HUES6 (cell line): ENCODE measurements at regions not wholly inside any gene's neighbourhood (a gene's known extent, or its start where the extent isn't known, plus 50 kb on each side); places are given as distances from the start of the nearest gene placed in this dataset.

Experiments used
- H3K27ac ChIP-seq: 2 replicates; pipeline ENCODE4 v1.7.0; 2013; ENCODE audit warnings: low read depth, mild to moderate bottlenecking, low read length, inconsistent platforms
- H3K27me3 ChIP-seq: 2 replicates; pipeline ENCODE4 v1.6.1; 2013; ENCODE audit warnings: low read length; ENCODE audit not compliant: control insufficient read depth, insufficient read depth
- H3K36me3 ChIP-seq: 2 replicates; pipeline ENCODE4 v1.6.1; 2013; ENCODE audit warnings: low read length; ENCODE audit not compliant: control insufficient read depth, insufficient read depth
- H3K4me1 ChIP-seq: 2 replicates; pipeline ENCODE4 v1.6.1; 2013; ENCODE audit warnings: low read length; ENCODE audit not compliant: control insufficient read depth, insufficient read depth
- H3K4me3 ChIP-seq: 2 replicates; pipeline ENCODE4 v1.5.1; 2013; ENCODE audit warnings: low read depth, low read length
- H3K9ac ChIP-seq: one replicate; pipeline ENCODE4 v1.6.1; 2013; ENCODE audit warnings: mild to moderate bottlenecking, low read length
- H3K9me3 ChIP-seq: 2 replicates; pipeline ENCODE4 v1.6.1; 2013; ENCODE audit warnings: low read depth, low read length; ENCODE audit not compliant: control insufficient read depth, insufficient read depth

GRCh38 chr2:134170700-134171099, 83.2 kb upstream of the MGAT5 start:
- Histone ChIP-seq H3K4me1 (peaks cover 10% of the 10 kb centered on the region; the same call in 1 of the 2 replicates), H3K36me3 (no peaks in the 10 kb centered on the region; the same call in 1 of the 2 replicates), H3K27me3 (no peaks in the 10 kb centered on the region), H3K9me3 (no peaks in the 10 kb centered on the region), H3K4me3 (no peak overlapping the region), H3K27ac (no peak overlapping the region), H3K9ac (no peak overlapping the region)

GRCh38 chr2:134173338-134174016, 80.4 kb upstream of the MGAT5 start:
- no peak overlapping the region for H3K27ac ChIP-seq
- no peaks in the 10 kb centered on the region for H3K27me3 ChIP-seq
- H3K9me3 ChIP-seq: no peaks in the 10 kb centered on the region
- no peak overlapping the region for H3K4me3 ChIP-seq
- no peaks in the 10 kb centered on the region; the same call in 1 of the 2 replicates for H3K36me3 ChIP-seq
- no peak overlapping the region for H3K9ac ChIP-seq
- peaks cover 21% of the 10 kb centered on the region for H3K4me1 ChIP-seq

DNA sequence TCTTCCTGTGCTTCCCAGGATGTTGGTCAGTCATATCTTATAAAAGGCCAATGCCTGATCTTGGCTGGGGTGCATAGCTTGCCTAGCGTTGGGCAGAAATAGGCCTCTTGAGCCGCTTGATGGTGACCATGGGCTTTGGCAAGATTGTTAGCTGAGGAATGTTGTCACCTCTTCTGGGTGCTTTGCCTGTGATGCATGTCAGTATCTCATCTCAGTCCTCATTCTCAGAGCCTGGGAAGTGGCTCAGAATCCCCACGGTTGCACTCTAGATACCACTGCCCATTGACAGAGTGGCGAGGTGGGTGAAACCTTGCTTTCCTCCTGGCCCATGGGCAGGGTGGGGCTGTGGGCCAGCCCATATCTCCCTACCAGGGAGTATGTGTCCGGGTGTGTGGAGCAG, 79.2 kb upstream of the MGAT5 start:
- Histone ChIP-seq H3K36me3 (no peaks in the 10 kb centered on the region; the same call in 1 of the 2 replicates), H3K4me1 (peaks cover 20% of the 10 kb centered on the region), H3K27me3 (no peaks in the 10 kb centered on the region), H3K27ac (no peak overlapping the region), H3K9me3 (no peaks in the 10 kb centered on the region), H3K4me3 (no peak overlapping the region), H3K9ac (no peak overlapping the region)

GRCh38 chr2:134175834-134176233, 78.0 kb upstream of the MGAT5 start:
- Histone ChIP-seq H3K9me3 (no peaks in the 10 kb centered on the region), H3K36me3 (no peaks in the 10 kb centered on the region; the same call in 1 of the 2 replicates), H3K4me1 (peaks cover 14% of the 10 kb centered on the region), H3K27me3 (no peaks in the 10 kb centered on the region), H3K27ac (no peak overlapping the region), H3K9ac (no peak overlapping the region), H3K4me3 (no peak overlapping the region)

DNA sequence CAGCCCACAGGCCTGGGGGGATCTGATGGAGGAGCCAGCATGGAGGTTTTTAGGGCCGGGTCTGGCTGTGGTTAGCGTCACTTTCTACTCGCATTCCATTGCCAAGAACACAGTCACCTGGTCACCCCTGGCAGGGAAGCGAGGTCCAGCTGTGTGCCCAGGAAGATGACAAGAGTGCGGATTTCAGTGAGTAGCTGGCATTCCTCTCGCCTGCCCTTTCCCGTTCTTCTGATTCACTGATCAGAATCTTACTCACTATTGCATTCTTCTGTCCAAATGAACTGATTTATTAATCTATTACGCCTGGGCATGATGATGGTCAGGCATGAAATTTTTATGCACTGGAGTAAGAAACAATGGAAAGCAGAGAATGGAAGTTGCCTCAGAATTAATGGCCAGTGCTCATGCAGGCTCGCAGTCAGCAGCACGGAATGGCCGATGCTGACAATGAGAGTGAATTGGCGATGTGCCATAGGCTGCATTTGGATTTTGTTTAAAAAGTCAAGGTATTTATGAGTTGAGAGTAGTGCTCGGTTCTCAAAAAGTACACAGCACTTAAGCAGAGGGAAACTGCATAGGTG, 76.4 kb upstream of the MGAT5 start:
- no peak overlapping the region for H3K27ac ChIP-seq
- no peaks in the 10 kb centered on the region for H3K9me3 ChIP-seq
- no peak overlapping the region for H3K4me3 ChIP-seq
- no peaks in the 10 kb centered on the region for H3K36me3 ChIP-seq
- H3K9ac ChIP-seq: no peak overlapping the region
- peaks cover 14% of the 10 kb centered on the region for H3K4me1 ChIP-seq
- H3K27me3 ChIP-seq: no peaks in the 10 kb centered on the region

GRCh38 chr2:134178138-134178877, 75.6 kb upstream of the MGAT5 start:
- Histone ChIP-seq H3K27me3 (no peaks in the 10 kb centered on the region), H3K9me3 (no peaks in the 10 kb centered on the region), H3K27ac (no peak overlapping the region), H3K4me3 (no peak overlapping the region), H3K36me3 (no peaks in the 10 kb centered on the region), H3K4me1 (peaks cover 14% of the 10 kb centered on the region), H3K9ac (no peak overlapping the region)

DNA sequence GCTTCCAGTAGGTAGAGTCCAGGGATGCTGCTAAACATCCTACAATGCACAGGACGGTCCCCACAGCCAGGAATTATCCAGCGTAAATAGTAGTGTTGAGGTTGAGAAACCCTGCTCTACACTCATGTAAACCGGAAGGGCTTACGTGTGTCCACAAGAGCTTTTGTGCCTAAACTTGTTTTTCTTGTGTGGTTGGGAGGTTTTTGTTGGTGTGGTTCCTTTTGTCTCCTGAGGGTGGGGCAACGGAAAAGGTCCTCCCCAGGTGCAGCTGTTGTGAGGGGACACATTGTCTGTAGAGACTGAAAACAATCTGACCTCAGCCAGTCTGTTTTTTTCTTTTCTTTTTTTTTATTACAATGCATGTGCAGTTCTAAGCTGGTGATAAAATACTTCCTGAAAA, 72.7 kb upstream of the MGAT5 start:
- no peak overlapping the region for H3K9ac ChIP-seq
- no peak overlapping the region for H3K4me3 ChIP-seq
- no peaks in the 10 kb centered on the region for H3K36me3 ChIP-seq
- peaks cover 14% of the 10 kb centered on the region for H3K4me1 ChIP-seq
- no peaks in the 10 kb centered on the region for H3K27me3 ChIP-seq
- no peaks in the 10 kb centered on the region for H3K9me3 ChIP-seq
- H3K27ac ChIP-seq: no peak overlapping the region

- Histone ChIP-seq H3K27ac (no peak overlapping the region), H3K4me1 (0 out of 2 replicates have a peak, but pooled peaks cover under 1% of the 10 kb centered on the region), H3K9ac (no peak overlapping the region), H3K4me3 (no peak overlapping the region), H3K9me3 (no peaks in the 10 kb centered on the region), H3K27me3 (no peaks in the 10 kb centered on the region), H3K36me3 (no peaks in the 10 kb centered on the region)
Observed at GRCh38 chr2:134183679-134184078, 70.2 kb upstream of the MGAT5 start.

DNA sequence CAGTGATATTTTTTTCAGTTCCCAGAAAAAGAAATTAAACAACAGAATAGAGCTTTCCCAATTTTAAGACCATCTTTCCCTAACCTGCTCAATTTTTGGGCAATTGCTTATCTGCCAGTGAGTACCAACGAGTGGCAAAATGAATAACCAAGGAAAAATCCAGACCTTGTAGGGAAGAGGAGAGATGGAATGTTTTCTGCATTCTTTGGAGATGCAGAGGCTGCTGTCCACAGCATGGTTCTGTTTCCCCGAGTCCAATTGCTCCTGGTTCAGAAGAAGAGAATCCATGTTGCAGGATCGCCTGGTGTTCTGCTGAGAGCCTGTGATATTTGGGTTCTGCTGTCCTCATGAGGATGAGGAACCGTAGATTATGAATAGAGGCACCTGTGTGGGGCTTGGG, 68.2 kb upstream of the MGAT5 start:
- H3K27me3 ChIP-seq: no peaks in the 10 kb centered on the region
- no peaks in the 10 kb centered on the region for H3K4me1 ChIP-seq
- no peaks in the 10 kb centered on the region for H3K36me3 ChIP-seq

GRCh38 chr2:134189009-134189720, 64.7 kb upstream of the MGAT5 start:
- Histone ChIP-seq H3K27me3 (no peaks in the 10 kb centered on the region), H3K4me1 (no peaks in the 10 kb centered on the region), H3K27ac (no peak overlapping the region)

More for the DNA sequence above, 68.2 kb upstream of the MGAT5 start:
- no peak overlapping the region for H3K4me3 ChIP-seq
- H3K9me3 ChIP-seq: no peaks in the 10 kb centered on the region
- H3K9ac ChIP-seq: no peak overlapping the region
- H3K27ac ChIP-seq: no peak overlapping the region

More at GRCh38 chr2:134189009-134189720, 64.7 kb upstream of the MGAT5 start:
- Histone ChIP-seq H3K36me3 (no peaks in the 10 kb centered on the region), H3K9me3 (0 out of 2 replicates have a peak, but pooled peaks cover 5% of the 10 kb centered on the region), H3K4me3 (no peak overlapping the region), H3K9ac (no peak overlapping the region)
